Prostate gland (tissue), 2 donors: ENCODE measurements at regions not wholly inside any gene's neighbourhood (a gene's known extent, or its start where the extent isn't known, plus 50 kb on each side); places are given as distances from the start of the nearest gene placed in this dataset.

ENCODE experiments used
- DNase-seq: peaks from one replicate; pipeline ENCODE4 v3.0.0-alpha.2; 2019; ENCODE audit warnings: low spot score
- H3K27ac ChIP-seq, 2 donors: fragments of 200-600 bp; sonication (generic); 2 replicates each; pipeline ENCODE4 v1.5.1; 2017 to 2019
- H3K27me3 ChIP-seq: fragments of 200-600 bp; sonication (generic); replicated peaks from 2 replicates; pipeline ENCODE4 v1.5.1; 2019; ENCODE audit not compliant: insufficient read depth
- H3K36me3 ChIP-seq, 2 donors: fragments of 200-600 bp; sonication (generic); 1 replicate in 1 of 2; 2 replicates in 1 of 2; pipeline versions ENCODE4 v1.5.1 to v1.8.1; 2017 to 2019
- H3K4me1 ChIP-seq: fragments of 200-600 bp; sonication (generic); replicated peaks from 2 replicates; pipeline ENCODE4 v1.5.1; 2019
- H3K4me3 ChIP-seq, 2 donors: fragments of 200-600 bp; sonication (generic); 2 replicates each; pipeline ENCODE4 v1.5.1; 2017 to 2019
- H3K9me3 ChIP-seq: fragments of 200-600 bp; sonication (generic); 2 replicates; pipeline ENCODE4 v1.5.1; 2017
- POLR2A ChIP-seq: fragments of 450-650 bp; IDR thresholded peaks from one replicate; pipeline ENCODE4 v1.6.1; 2016; ENCODE audit warnings: antibody characterized with exemption, mild to moderate bottlenecking
- POLR2AphosphoS5 ChIP-seq: sonication (generic); formaldehyde crosslinking; IDR thresholded peaks from one replicate; pipeline ENCODE4 v1.6.1; 2017; ENCODE audit warnings: antibody characterized with exemption
- WGBS: methylation state at CpG from one replicate; pipeline ENCODE4 v1.1.5; 2018; 5-methylcytosine and 5-hydroxymethylcytosine counted together
- intact Hi-C: fragments of 100-400 bp; cut with DNase I; formaldehyde crosslinking; loops from one replicate; pipeline ENCODE4 v1.14.2; 2022
- TF ChIP-seq, protein P1 (sequence below), 4 experiments: fragments of 200-600 bp in 2 of 4; fragments of 450-650 bp in 2 of 4; sonication (generic) in 2 of 4; IDR thresholded peaks; 1 replicate in 3 of 4; 2 replicates in 1 of 4; pipeline ENCODE4 v1.5.1; 2016 to 2019; ENCODE audit warnings: antibody characterized with exemption in 4 of 4, mild to moderate bottlenecking in 2 of 4, moderate library complexity in 2 of 4

DNA sequence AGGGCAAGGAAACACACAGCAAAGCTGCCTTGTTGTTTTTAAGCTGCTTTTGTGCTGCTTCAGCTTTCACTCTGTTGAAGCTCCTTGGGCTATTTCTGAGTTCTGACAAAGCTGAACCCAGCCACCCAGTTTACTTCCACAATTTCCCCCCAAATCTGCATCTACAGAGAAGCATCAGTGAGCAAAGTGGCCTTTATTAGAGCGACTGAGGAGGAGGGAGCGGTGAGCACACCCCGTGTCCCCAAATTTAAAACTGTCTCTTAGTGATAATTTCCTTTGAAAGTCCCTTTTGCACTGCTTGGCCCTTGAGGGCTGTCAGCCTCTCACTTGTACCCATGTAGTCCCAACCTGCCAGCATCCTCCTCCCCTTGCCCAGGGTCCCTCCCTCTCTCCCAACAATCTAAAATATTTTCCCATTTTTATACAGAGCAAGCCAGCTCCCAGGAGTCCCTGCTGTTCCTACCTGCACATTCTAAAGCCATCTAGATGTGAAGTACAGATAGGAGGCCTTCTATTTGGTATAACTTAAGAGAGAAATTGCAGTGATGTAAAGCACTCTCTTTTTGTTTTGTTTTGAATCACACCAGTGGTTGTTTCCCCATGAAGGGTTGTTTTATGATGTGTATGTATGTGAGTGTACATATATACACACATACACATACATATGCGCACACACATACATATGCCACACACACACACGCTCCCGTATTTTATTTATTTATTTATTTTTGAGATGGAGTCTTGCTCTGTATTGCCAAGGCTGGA, 313.5 kb downstream of the TLE4 start:
- no peaks in the 10 kb centered on the region for H3K27me3 ChIP-seq

DNA sequence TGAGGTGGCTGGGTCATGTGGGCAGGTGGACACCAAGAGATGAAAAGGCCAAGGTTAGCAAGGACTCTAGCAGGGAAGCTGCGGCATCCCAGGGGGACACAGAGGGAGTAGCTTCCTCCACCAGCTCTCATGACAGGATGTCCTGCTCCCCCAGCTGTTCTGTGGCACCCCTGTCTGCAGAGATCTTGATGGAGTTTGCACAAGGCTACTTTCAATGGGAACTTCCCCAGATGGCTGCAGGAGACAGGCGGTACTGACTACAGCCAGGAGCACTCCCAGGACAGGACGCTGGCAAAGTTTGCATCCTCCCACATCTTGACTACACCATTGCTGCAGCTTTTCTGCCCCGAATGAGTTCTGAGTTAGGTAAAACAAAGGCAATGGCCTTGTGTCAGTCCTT, 312.8 kb downstream of the TLE4 start:
- Histone ChIP-seq H3K4me1 (no peaks in the 10 kb centered on the region), H3K27ac (no peak overlapping the region), H3K36me3 (no peaks in the 10 kb centered on the region), H3K4me3 (no peak overlapping the region), H3K27me3 (no peaks in the 10 kb centered on the region), H3K9me3 (no peaks in the 10 kb centered on the region)
- WGBS = 60% methylated on average over 4 of the region's 4 CpGs
- TF ChIP-seq, protein P1, sequence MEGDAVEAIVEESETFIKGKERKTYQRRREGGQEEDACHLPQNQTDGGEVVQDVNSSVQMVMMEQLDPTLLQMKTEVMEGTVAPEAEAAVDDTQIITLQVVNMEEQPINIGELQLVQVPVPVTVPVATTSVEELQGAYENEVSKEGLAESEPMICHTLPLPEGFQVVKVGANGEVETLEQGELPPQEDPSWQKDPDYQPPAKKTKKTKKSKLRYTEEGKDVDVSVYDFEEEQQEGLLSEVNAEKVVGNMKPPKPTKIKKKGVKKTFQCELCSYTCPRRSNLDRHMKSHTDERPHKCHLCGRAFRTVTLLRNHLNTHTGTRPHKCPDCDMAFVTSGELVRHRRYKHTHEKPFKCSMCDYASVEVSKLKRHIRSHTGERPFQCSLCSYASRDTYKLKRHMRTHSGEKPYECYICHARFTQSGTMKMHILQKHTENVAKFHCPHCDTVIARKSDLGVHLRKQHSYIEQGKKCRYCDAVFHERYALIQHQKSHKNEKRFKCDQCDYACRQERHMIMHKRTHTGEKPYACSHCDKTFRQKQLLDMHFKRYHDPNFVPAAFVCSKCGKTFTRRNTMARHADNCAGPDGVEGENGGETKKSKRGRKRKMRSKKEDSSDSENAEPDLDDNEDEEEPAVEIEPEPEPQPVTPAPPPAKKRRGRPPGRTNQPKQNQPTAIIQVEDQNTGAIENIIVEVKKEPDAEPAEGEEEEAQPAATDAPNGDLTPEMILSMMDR (IDR thresholded peaks at IDR 0.05) = no peak
- no peak for TF ChIP-seq POLR2A
- TF ChIP-seq POLR2AphosphoS5 = no peak
- DNase-seq = no peak
- intact Hi-C loops = no loop called here

More for the DNA sequence above, 313.5 kb downstream of the TLE4 start:
- TF ChIP-seq, protein P1 (IDR thresholded peaks at IDR 0.05) = no peak
- no peak for TF ChIP-seq POLR2A
- Histone ChIP-seq H3K9me3 (no peaks in the 10 kb centered on the region), H3K36me3 (no peaks in the 10 kb centered on the region), H3K27ac (no peak overlapping the region), H3K4me3 (no peak overlapping the region), H3K4me1 (no peaks in the 10 kb centered on the region)
- DNase-seq = no peak
- intact Hi-C loops = no loop called here
- WGBS = 93% methylated on average over 6 of the region's 6 CpGs

DNA sequence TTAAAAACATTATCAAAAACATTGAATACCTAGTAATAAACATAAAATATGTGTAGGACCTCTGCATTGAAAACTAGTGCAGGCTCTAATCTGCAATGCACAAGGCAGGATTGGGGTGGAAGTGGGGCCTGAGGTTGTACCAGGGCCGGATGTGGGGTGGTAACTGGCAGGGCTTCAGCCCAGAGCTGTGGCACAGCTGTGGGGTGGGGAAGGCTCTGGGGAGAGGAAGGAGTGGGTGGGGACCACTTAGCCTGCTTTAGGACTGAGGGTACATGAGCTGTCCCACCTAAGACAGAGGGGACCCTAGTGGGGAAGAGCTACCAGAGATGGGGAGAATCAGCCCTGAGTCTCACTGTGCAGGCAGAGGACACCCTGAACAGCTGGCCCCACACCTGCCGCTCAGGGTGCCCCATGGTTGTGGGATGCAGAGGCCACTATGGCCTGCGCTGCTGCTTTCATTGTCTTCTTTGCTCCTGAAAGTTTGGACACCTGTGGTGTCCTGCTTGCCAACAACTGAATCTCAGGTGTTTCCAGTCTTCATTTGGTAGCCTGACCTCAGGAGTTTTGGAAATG, 311.4 kb downstream of the TLE4 start:
- no peak for DNase-seq
- WGBS = 86% methylated on average over 3 of the region's 3 CpGs

DNA sequence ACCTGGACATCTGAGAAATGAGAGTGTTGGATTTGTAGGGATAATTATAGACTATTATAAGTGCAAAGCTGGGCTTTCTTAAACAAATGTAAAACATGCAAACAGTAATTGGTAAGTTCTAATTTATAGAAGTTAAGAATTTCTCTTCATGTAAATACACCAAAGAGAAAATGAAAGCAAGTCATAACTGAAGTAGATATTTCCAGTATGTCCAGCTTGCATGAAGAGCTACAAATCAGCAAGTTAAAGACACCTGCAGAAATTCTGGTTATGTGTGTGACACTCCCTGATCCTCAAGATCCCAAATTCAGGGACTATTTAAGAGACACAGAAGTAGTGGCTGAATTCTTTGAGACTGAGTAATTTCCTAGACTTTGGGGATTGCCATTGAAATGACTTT, 308.9 kb downstream of the TLE4 start:
- H3K27ac ChIP-seq = no peak overlapping the region
- H3K27me3 ChIP-seq = no peaks in the 10 kb centered on the region
- no peak for DNase-seq
- intact Hi-C loops = no loop called here
- H3K4me1 ChIP-seq = no peaks in the 10 kb centered on the region
- TF ChIP-seq POLR2AphosphoS5 (no peak), POLR2A (no peak)
- TF ChIP-seq, protein P1 (IDR thresholded peaks at IDR 0.05) = no peak
- no peaks in the 10 kb centered on the region for H3K36me3 ChIP-seq
- no peak overlapping the region for H3K4me3 ChIP-seq
- no peaks in the 10 kb centered on the region for H3K9me3 ChIP-seq

More for the DNA sequence above, 311.4 kb downstream of the TLE4 start:
- intact Hi-C loops = no loop called here
- TF ChIP-seq, protein P1 (IDR thresholded peaks at IDR 0.05) = no peak
- no peak for TF ChIP-seq POLR2AphosphoS5
- no peak for TF ChIP-seq POLR2A
- H3K4me1 ChIP-seq = no peaks in the 10 kb centered on the region
- H3K27me3 ChIP-seq = no peaks in the 10 kb centered on the region
- H3K4me3 ChIP-seq = no peak overlapping the region
- no peak overlapping the region for H3K27ac ChIP-seq
- no peaks in the 10 kb centered on the region for H3K9me3 ChIP-seq
- H3K36me3 ChIP-seq = no peaks in the 10 kb centered on the region
